ENCODE measurements at regions not wholly inside any gene's neighbourhood (a gene's known extent, or its start where the extent isn't known, plus 50 kb on each side); places are given as distances from the start of the nearest gene placed in this dataset.

GRCh38 chr10:56104923-56105322, 256.1 kb downstream of the ZWINT start:
- Histone ChIP-seq H2BK12ac (ENCODE audit: low read length in 2 of 2) (no peak overlapping the region), H3K4me3 (ENCODE audit: insufficient read depth in 1 of 2, low read depth in 1 of 2, low read length in 2 of 2) (no peak overlapping the region), H3K14ac (ENCODE audit: low read length in 2 of 2) (no peak overlapping the region), H3K36me3 (ENCODE audit: control insufficient read depth in 1 of 2, insufficient read depth in 2 of 2, low read depth in 1 of 2, low read length in 2 of 2) (no peaks in the 10 kb centered on the region), H4K91ac (ENCODE audit: low read length) (no peak overlapping the region), H3K18ac (ENCODE audit: low read depth in 1 of 2, low read length in 2 of 2) (no peak overlapping the region), H3K27me3 (ENCODE audit: control insufficient read depth in 1 of 2, insufficient read depth in 1 of 2, low read length in 2 of 2) (no peaks in the 10 kb centered on the region), H2BK15ac (ENCODE audit: low read depth, poor library complexity, severe bottlenecking) (no peak overlapping the region), H3K27ac (ENCODE audit: low read length, poor library complexity, severe bottlenecking) (no peak overlapping the region), H3K79me1 (replicated peaks; ENCODE audit: low read length, poor library complexity, severe bottlenecking) (no peaks in the 10 kb centered on the region), H3K9ac (ENCODE audit: low read length) (no peak overlapping the region), H3K23ac (ENCODE audit: low read length in 2 of 2) (no peak overlapping the region), H3K4me1 (ENCODE audit: control insufficient read depth, insufficient read depth, low read depth, low read length) (no peaks in the 10 kb centered on the region), H3K4ac (ENCODE audit: low read depth in 1 of 2, low read length in 2 of 2) (no peak overlapping the region), H3K4me2 (ENCODE audit: low read length, poor library complexity, severe bottlenecking) (no peak overlapping the region), H3K9me3 (ENCODE audit: control insufficient read depth, low read length) (peaks cover 11% of the 10 kb centered on the region), H2AFZ (ENCODE audit: low read depth, low read length) (no peak overlapping the region), H2BK120ac (ENCODE audit: low read depth, low read length) (no peak overlapping the region), H2AK5ac (ENCODE audit: low read length, severe bottlenecking) (no peak overlapping the region), H4K8ac (ENCODE audit: low read length) (no peak overlapping the region), H2BK5ac (ENCODE audit: low read depth, low read length, poor library complexity, severe bottlenecking) (no peak overlapping the region)
- WGBS = 83% methylated on average over 3 of the region's 4 CpGs
- no peak for DNase-seq

DNA sequence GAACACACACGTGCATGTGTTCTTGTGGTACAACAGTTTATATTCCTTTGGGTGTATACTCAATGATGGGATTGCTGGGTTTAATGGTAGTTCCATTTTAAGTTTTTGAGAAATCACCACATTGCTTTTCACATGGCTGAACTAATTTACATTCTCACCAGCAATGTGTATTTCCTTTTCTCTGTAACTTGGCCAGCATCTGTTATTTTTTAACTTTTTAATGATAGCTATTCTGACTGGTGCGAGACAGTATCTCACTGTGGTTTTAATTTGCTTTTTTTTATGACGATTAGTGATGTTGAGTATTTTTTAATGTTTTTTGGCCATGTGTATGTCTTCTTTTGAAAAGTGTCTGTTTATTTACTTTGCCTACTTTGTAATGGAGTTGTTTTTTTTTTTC, 256.6 kb downstream of the ZWINT start:
- Histone ChIP-seq H2BK15ac (ENCODE audit: low read depth, poor library complexity, severe bottlenecking) (no peak overlapping the region), H3K4me1 (ENCODE audit: control insufficient read depth, insufficient read depth, low read depth, low read length) (no peaks in the 10 kb centered on the region), H3K4ac (ENCODE audit: low read depth in 1 of 2, low read length in 2 of 2) (no peak overlapping the region), H3K9ac (ENCODE audit: low read length) (no peak overlapping the region), H3K23ac (ENCODE audit: low read length in 2 of 2) (no peak overlapping the region), H3K4me3 (ENCODE audit: insufficient read depth in 1 of 2, low read depth in 1 of 2, low read length in 2 of 2) (no peak overlapping the region), H3K27ac (ENCODE audit: low read length, poor library complexity, severe bottlenecking) (no peak overlapping the region), H3K36me3 (ENCODE audit: control insufficient read depth in 1 of 2, insufficient read depth in 2 of 2, low read depth in 1 of 2, low read length in 2 of 2) (no peaks in the 10 kb centered on the region), H3K27me3 (ENCODE audit: control insufficient read depth in 1 of 2, insufficient read depth in 1 of 2, low read length in 2 of 2) (no peaks in the 10 kb centered on the region), H3K4me2 (ENCODE audit: low read length, poor library complexity, severe bottlenecking) (no peak overlapping the region), H4K91ac (ENCODE audit: low read length) (no peak overlapping the region), H3K18ac (ENCODE audit: low read depth in 1 of 2, low read length in 2 of 2) (no peak overlapping the region), H3K9me3 (ENCODE audit: control insufficient read depth, low read length) (peaks cover 8% of the 10 kb centered on the region), H2AFZ (ENCODE audit: low read depth, low read length) (no peak overlapping the region), H4K8ac (ENCODE audit: low read length) (no peak overlapping the region), H2BK12ac (ENCODE audit: low read length in 2 of 2) (no peak overlapping the region), H2BK120ac (ENCODE audit: low read depth, low read length) (no peak overlapping the region), H3K14ac (ENCODE audit: low read length in 2 of 2) (no peak overlapping the region), H2AK5ac (ENCODE audit: low read length, severe bottlenecking) (no peak overlapping the region), H3K79me1 (replicated peaks; ENCODE audit: low read length, poor library complexity, severe bottlenecking) (no peaks in the 10 kb centered on the region), H2BK5ac (ENCODE audit: low read depth, low read length, poor library complexity, severe bottlenecking) (no peak overlapping the region)
- no peak for DNase-seq
- 89% methylated on average over 3 of the region's 3 CpGs for WGBS

DNA sequence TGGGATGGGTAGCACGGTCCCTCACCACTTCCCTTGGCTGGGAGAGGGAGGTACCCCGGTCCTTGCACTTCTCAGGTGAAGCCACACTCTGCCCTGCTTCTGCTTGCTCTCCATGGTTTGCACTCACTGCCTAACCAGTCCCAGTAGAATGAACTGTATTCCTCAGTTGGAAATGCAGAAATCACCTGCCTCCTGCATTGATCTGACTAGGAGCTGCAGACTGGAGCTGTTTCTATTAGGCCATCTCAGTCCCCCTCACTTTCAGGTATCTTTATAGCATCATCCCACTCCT, 264.9 kb downstream of the ZWINT start:
- H3K27me3 ChIP-seq (ENCODE audit: control insufficient read depth in 1 of 2, insufficient read depth in 1 of 2, low read length in 2 of 2) = no peaks in the 10 kb centered on the region
- H3K4me3 ChIP-seq (ENCODE audit: insufficient read depth in 1 of 2, low read depth in 1 of 2, low read length in 2 of 2) = no peak overlapping the region
- H2BK5ac ChIP-seq (ENCODE audit: low read depth, low read length, poor library complexity, severe bottlenecking) = no peak overlapping the region
- no peaks in the 10 kb centered on the region for H3K36me3 ChIP-seq (ENCODE audit: control insufficient read depth in 1 of 2, insufficient read depth in 2 of 2, low read depth in 1 of 2, low read length in 2 of 2)
- H2BK12ac ChIP-seq (ENCODE audit: low read length in 2 of 2) = no peak overlapping the region
- no peaks in the 10 kb centered on the region for H3K4me1 ChIP-seq (ENCODE audit: control insufficient read depth, insufficient read depth, low read depth, low read length)
- H4K8ac ChIP-seq (ENCODE audit: low read length) = no peak overlapping the region
- H3K4ac ChIP-seq (ENCODE audit: low read depth in 1 of 2, low read length in 2 of 2) = no peak overlapping the region
- H3K23ac ChIP-seq (ENCODE audit: low read length in 2 of 2) = no peak overlapping the region
- H2BK15ac ChIP-seq (ENCODE audit: low read depth, poor library complexity, severe bottlenecking) = no peak overlapping the region
- H2AK5ac ChIP-seq (ENCODE audit: low read length, severe bottlenecking) = no peak overlapping the region
- H3K27ac ChIP-seq (ENCODE audit: low read length, poor library complexity, severe bottlenecking) = no peak overlapping the region
- H4K91ac ChIP-seq (ENCODE audit: low read length) = no peak overlapping the region
- H3K14ac ChIP-seq (ENCODE audit: low read length in 2 of 2) = no peak overlapping the region
- H3K18ac ChIP-seq (ENCODE audit: low read depth in 1 of 2, low read length in 2 of 2) = no peak overlapping the region
- no peak overlapping the region for H3K9ac ChIP-seq (ENCODE audit: low read length)
- 70% methylated on average over 2 of the region's 2 CpGs for WGBS
- H3K79me1 ChIP-seq (replicated peaks; ENCODE audit: low read length, poor library complexity, severe bottlenecking) = no peaks in the 10 kb centered on the region
- H2BK120ac ChIP-seq (ENCODE audit: low read depth, low read length) = no peak overlapping the region
- DNase-seq = no peak
- no peak overlapping the region for H3K4me2 ChIP-seq (ENCODE audit: low read length, poor library complexity, severe bottlenecking)
- H3K9me3 ChIP-seq (ENCODE audit: control insufficient read depth, low read length) = peaks cover 6% of the 10 kb centered on the region
- H2AFZ ChIP-seq (ENCODE audit: low read depth, low read length) = no peak overlapping the region

DNA sequence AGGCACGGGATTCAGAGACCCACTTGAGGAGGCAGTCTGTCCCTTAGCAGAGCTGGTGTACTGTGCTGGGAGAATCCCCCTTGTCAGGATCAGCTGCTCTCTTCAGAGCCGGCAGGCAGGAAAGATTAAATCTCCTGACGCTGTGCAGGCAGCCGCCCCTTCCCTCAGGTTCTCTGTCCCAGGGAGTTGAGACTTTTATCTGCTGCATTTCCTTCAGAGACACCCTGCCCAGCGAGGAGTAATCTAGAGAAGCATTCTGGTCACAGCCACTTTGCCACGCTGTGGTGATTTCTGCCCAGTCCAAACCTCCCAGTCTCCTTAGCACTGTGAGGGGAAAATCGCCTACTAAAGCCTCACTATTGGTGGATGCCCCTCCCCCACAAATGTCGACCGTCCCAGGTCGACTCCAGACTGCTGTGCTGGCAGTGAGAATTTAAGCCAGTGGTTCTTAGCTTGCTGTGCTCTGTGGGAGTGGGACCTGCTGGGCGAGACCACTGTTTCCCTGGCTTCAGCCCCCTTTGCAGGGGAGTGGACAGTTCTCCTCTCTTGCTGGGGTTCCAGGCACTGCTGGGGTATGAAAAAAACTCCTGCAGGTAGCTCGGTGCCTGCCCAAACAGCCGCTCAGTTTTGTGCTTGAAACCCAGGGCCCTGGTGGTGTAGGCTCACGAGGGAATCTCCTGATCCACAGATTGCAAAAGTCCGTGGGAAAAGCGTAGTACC, 265.4 kb downstream of the ZWINT start:
- Histone ChIP-seq H3K14ac (ENCODE audit: low read length in 2 of 2) (no peak overlapping the region), H3K4ac (ENCODE audit: low read depth in 1 of 2, low read length in 2 of 2) (no peak overlapping the region), H3K23ac (ENCODE audit: low read length in 2 of 2) (no peak overlapping the region), H2BK5ac (ENCODE audit: low read depth, low read length, poor library complexity, severe bottlenecking) (no peak overlapping the region), H3K79me1 (replicated peaks; ENCODE audit: low read length, poor library complexity, severe bottlenecking) (no peaks in the 10 kb centered on the region), H3K18ac (ENCODE audit: low read depth in 1 of 2, low read length in 2 of 2) (no peak overlapping the region), H3K9me3 (ENCODE audit: control insufficient read depth, low read length) (peaks cover 11% of the 10 kb centered on the region), H3K36me3 (ENCODE audit: control insufficient read depth in 1 of 2, insufficient read depth in 2 of 2, low read depth in 1 of 2, low read length in 2 of 2) (no peaks in the 10 kb centered on the region), H2AFZ (ENCODE audit: low read depth, low read length) (no peak overlapping the region), H3K9ac (ENCODE audit: low read length) (no peak overlapping the region), H4K91ac (ENCODE audit: low read length) (no peak overlapping the region), H3K27ac (ENCODE audit: low read length, poor library complexity, severe bottlenecking) (no peak overlapping the region), H3K4me1 (ENCODE audit: control insufficient read depth, insufficient read depth, low read depth, low read length) (no peaks in the 10 kb centered on the region), H3K4me2 (ENCODE audit: low read length, poor library complexity, severe bottlenecking) (no peak overlapping the region), H2BK12ac (ENCODE audit: low read length in 2 of 2) (no peak overlapping the region), H2BK15ac (ENCODE audit: low read depth, poor library complexity, severe bottlenecking) (no peak overlapping the region), H3K27me3 (ENCODE audit: control insufficient read depth in 1 of 2, insufficient read depth in 1 of 2, low read length in 2 of 2) (no peaks in the 10 kb centered on the region), H3K4me3 (ENCODE audit: insufficient read depth in 1 of 2, low read depth in 1 of 2, low read length in 2 of 2) (no peak overlapping the region), H2BK120ac (ENCODE audit: low read depth, low read length) (no peak overlapping the region), H2AK5ac (ENCODE audit: low read length, severe bottlenecking) (no peak overlapping the region), H4K8ac (ENCODE audit: low read length) (no peak overlapping the region)
- WGBS = 45% methylated on average over 16 of the region's 16 CpGs
- no peak for DNase-seq
